B cell (primary cell): ENCODE measurements at regions not wholly inside any gene's neighbourhood (a gene's known extent, or its start where the extent isn't known, plus 50 kb on each side); places are given as distances from the start of the nearest gene placed in this dataset.

Experiments
- ATAC-seq: fragments of 200-7000 bp; cut with Tn5 transposase; one replicate; pipeline ENCODE4 v1.10.0; 2021; ENCODE audit warnings: low read depth, mild to moderate bottlenecking, moderate number of reproducible peaks, moderate library complexity
- CTCF ChIA-PET: fragments of 350-600 bp; sonication (Branson Sonifier 250); formaldehyde crosslinking; loops from one replicate; lab custom pipeline; 2021; ENCODE audit warnings: antibody characterized with exemption, inconsistent platforms; lab: Charles Lee
- POLR2A ChIA-PET: fragments of 350-600 bp; sonication (Branson Sonifier 250); formaldehyde crosslinking; loops from one replicate; lab custom pipeline; 2021; ENCODE audit warnings: antibody characterized with exemption; lab: Charles Lee
- DNase-seq: peaks from one replicate; pipeline ENCODE4 v3.0.0; 2013
- H2AFZ ChIP-seq: 2 replicates; pipeline ENCODE4 v1.6.1; 2012; ENCODE audit warnings: mild to moderate bottlenecking, low read depth, low read length; ENCODE audit not compliant: insufficient read depth, poor library complexity, severe bottlenecking
- H3K27ac ChIP-seq, 2 donors: 1 replicate in 1 of 2; 2 replicates in 1 of 2; pipeline ENCODE4 v1.5.1; 2012 to 2013; ENCODE audit warnings: low read length in 2 of 2, mild to moderate bottlenecking in 2 of 2, moderate library complexity in 1 of 2
- H3K27me3 ChIP-seq, 4 experiments: fragments of 200-600 bp in 1 of 4; sonication (generic) in 1 of 4; replicated peaks in 1 of 4; 1 replicate in 2 of 4; 2 replicates in 2 of 4; pipeline versions ENCODE4 v1.6.1 to v1.7.0; 2013 to 2016; ENCODE audit warnings: low read length in 3 of 4, mild to moderate bottlenecking in 2 of 4, mixed read lengths in 1 of 4, moderate library complexity in 1 of 4; ENCODE audit not compliant: insufficient read depth in 4 of 4, control insufficient read depth in 3 of 4; ENCODE audit errors: control extremely low read depth in 1 of 4
- H3K36me3 ChIP-seq, 2 experiments: replicated peaks in 1 of 2; 1 replicate in 1 of 2; 2 replicates in 1 of 2; pipeline versions ENCODE4 v1.6.1 to v1.7.1; 2013; ENCODE audit warnings: low read length in 1 of 2; ENCODE audit not compliant: insufficient read depth in 2 of 2, control insufficient read depth in 1 of 2; ENCODE audit errors: control extremely low read depth in 1 of 2, extremely low read depth in 1 of 2
- H3K4me1 ChIP-seq, 2 donors: fragments of 200-600 bp in 1 of 2; sonication (generic) in 1 of 2; 1 replicate in 1 of 2; 2 replicates in 1 of 2; pipeline versions ENCODE4 v1.5.1 to v1.6.1; 2013 to 2017; ENCODE audit warnings: low read length in 2 of 2; ENCODE audit not compliant: control insufficient read depth in 2 of 2, insufficient read depth in 2 of 2
- H3K4me2 ChIP-seq: replicated peaks from 2 replicates; pipeline ENCODE3; 2012; ENCODE audit warnings: mild to moderate bottlenecking, low read depth, low read length; ENCODE audit not compliant: poor library complexity, severe bottlenecking
- H3K4me3 ChIP-seq, 5 experiments: fragments of 200-600 bp in 1 of 5; sonication (generic) in 1 of 5; 1 replicate in 3 of 5; 2 replicates in 2 of 5; pipeline versions ENCODE4 v1.5.1 to v1.7.0; 2011 to 2016; ENCODE audit warnings: low read length in 4 of 5, mild to moderate bottlenecking in 4 of 5, low read depth in 2 of 5, control low read depth in 1 of 5, moderate library complexity in 1 of 5; ENCODE audit not compliant: insufficient read depth in 1 of 5; ENCODE audit errors: control extremely low read depth in 1 of 5, extremely low read depth in 1 of 5
- H3K79me2 ChIP-seq: fragments of 200-600 bp; sonication (generic); one replicate; pipeline ENCODE4 v1.6.0; 2016; ENCODE audit warnings: low read length; ENCODE audit not compliant: control insufficient read depth, insufficient read depth
- H3K9ac ChIP-seq: fragments of 200-600 bp; sonication (generic); 2 replicates; pipeline ENCODE4 v1.6.1; 2017; ENCODE audit warnings: mild to moderate bottlenecking, low read length, moderate library complexity
- H3K9me3 ChIP-seq, 3 donors: one replicate each; pipeline versions ENCODE4 v1.6.1 to v1.7.1; 2013; ENCODE audit warnings: low read length in 2 of 3; ENCODE audit not compliant: control insufficient read depth in 2 of 3, insufficient read depth in 1 of 3; ENCODE audit errors: control extremely low read depth in 1 of 3
- H4K20me1 ChIP-seq: 2 replicates; pipeline ENCODE4 v1.6.0; 2012; ENCODE audit warnings: mild to moderate bottlenecking, low read length; ENCODE audit not compliant: insufficient read depth, control insufficient read depth, poor library complexity, severe bottlenecking
- H3K27ac Mint-ChIP-seq: one replicate; pipeline ENCODE4 v1.8.0; 2021; ENCODE audit warnings: mixed read lengths
- H3K27me3 Mint-ChIP-seq: one replicate; pipeline ENCODE4 v1.8.0; 2021; ENCODE audit warnings: mixed read lengths
- H3K4me1 Mint-ChIP-seq: one replicate; pipeline ENCODE4 v1.8.0; 2021; ENCODE audit warnings: mixed read lengths
- H3K4me3 Mint-ChIP-seq: one replicate; pipeline ENCODE4 v1.8.0; 2021; ENCODE audit warnings: mixed read lengths
- H3K9me3 Mint-ChIP-seq: one replicate; pipeline ENCODE4 v1.8.0; 2022; ENCODE audit warnings: mixed read lengths; ENCODE audit not compliant: insufficient read depth
- EZH2 ChIP-seq: IDR thresholded peaks from 2 replicates; pipeline ENCODE4 v1.6.1; 2012; ENCODE audit warnings: borderline replicate concordance, low read depth, mild to moderate bottlenecking, moderate library complexity, low read length; ENCODE audit not compliant: insufficient read depth, poor library complexity, severe bottlenecking
- WGBS: methylation state at CpG from one replicate; pipeline ENCODE4 v1.1.5; 2013; ENCODE audit warnings: missing lambda C conversion rate; ENCODE audit not compliant: insufficient coverage; 5-methylcytosine and 5-hydroxymethylcytosine counted together
- intact Hi-C: fragments of 100-400 bp; cut with micrococcal nuclease; formaldehyde crosslinking; loops from one replicate; pipeline ENCODE4 v1.10.0; 2022
- TF ChIP-seq, protein P1 (sequence below): fragments of 200-600 bp; IDR thresholded peaks from one replicate; pipeline ENCODE4 v1.8.0; 2022; ENCODE audit warnings: antibody characterized with exemption, mild to moderate bottlenecking

DNA sequence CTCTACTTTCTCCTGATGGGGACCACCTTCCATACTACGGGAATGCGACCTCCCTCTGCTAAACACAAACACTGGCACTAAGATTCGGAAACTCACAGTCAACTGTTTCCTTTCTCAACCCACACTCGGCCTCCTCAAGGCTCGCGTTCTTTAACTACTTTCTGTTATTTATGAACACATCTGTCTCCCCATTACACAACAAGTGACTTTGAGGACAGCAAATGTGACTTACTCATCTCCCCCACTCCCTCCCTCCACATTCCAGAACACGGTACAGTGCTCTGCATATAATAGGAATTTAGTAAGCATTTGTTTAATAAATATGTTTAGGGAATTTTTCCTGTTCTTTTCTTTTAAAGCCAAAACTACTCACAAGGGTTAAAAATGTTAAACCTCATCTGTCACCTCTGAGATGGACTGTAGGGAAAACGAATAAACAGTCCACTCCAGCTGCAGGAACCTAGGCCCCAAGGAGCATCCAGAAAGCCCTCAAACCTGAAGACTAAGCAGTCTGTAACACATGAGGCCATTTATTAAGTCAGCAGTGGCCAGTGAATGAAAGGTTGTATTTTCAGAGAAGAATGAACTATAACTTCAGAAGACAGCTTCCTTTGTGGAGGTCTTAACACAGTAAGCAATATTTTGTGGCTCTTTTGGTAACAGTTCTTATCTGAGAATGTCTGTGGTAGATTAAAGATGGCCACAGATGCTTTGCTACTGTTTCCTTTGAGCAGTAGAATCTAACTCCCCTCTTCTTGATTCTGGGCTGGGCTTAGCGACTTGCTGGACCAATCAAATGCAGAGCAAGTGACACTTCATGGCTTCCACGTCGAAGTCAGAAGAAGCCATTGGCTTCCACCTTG, 209.6 kb upstream of the DTNBP1 start:
- Histone ChIP-seq H3K36me3 (no peaks in the 10 kb centered on the region), H3K4me2 (no peak overlapping the region), H3K9ac (no peak overlapping the region), H3K27ac (no peak overlapping the region), H3K4me1 (peaks cover 0 to 3% of the 10 kb centered on the region in 2 donors), H2AFZ (no peak overlapping the region), H3K9me3 (no peaks in the 10 kb centered on the region), H3K27me3 (no peaks in the 10 kb centered on the region), H3K79me2 (no peaks in the 10 kb centered on the region), H4K20me1 (no peaks in the 10 kb centered on the region), H3K4me3 (no peak overlapping the region)
- H3K4me1 Mint-ChIP-seq: peaks cover 13% of the 10 kb centered on the region
- no peak overlapping the region for H3K4me3 Mint-ChIP-seq
- peaks cover 4% of the 10 kb centered on the region for H3K27me3 Mint-ChIP-seq
- DNase-seq: no peak
- ChIA-PET POLR2A (no interaction called here), CTCF (no interaction called here)
- TF ChIP-seq, protein P1, sequence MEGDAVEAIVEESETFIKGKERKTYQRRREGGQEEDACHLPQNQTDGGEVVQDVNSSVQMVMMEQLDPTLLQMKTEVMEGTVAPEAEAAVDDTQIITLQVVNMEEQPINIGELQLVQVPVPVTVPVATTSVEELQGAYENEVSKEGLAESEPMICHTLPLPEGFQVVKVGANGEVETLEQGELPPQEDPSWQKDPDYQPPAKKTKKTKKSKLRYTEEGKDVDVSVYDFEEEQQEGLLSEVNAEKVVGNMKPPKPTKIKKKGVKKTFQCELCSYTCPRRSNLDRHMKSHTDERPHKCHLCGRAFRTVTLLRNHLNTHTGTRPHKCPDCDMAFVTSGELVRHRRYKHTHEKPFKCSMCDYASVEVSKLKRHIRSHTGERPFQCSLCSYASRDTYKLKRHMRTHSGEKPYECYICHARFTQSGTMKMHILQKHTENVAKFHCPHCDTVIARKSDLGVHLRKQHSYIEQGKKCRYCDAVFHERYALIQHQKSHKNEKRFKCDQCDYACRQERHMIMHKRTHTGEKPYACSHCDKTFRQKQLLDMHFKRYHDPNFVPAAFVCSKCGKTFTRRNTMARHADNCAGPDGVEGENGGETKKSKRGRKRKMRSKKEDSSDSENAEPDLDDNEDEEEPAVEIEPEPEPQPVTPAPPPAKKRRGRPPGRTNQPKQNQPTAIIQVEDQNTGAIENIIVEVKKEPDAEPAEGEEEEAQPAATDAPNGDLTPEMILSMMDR: no peak
- TF ChIP-seq EZH2: no peak
- no peak for ATAC-seq
- H3K27ac Mint-ChIP-seq: no peak overlapping the region
- no peaks in the 10 kb centered on the region for H3K9me3 Mint-ChIP-seq
- intact Hi-C loops: loop anchor here (10.0 kb wide), 1 partner anchor 62 kb away; no protein-coding TSS in a partner anchor
- 49% methylated on average over 9 of the region's 11 CpGs for WGBS

DNA sequence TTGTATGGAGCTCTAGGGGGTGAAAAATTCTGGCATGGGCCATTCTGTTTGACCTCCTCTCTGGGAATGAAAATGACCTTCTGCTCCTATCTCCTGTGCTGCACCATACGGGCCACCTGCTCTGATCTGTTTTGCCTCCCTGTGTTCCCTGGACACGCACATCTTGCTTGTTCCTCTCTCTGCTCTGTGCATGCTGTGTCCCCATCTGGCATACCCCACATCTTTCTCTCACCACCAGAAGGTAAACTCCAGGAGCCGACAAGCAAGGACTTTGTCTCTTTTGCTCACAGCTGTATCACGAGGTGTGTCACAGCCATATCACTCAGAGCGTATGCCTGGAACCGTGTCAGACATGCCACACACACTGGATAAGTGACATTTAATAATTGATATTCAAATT, 208.4 kb upstream of the DTNBP1 start:
- Mint-ChIP-seq H3K4me3 (no peak overlapping the region), H3K9me3 (no peaks in the 10 kb centered on the region), H3K4me1 (peaks cover 2% of the 10 kb centered on the region), H3K27me3 (peaks cover 4% of the 10 kb centered on the region), H3K27ac (no peak overlapping the region)
- ChIA-PET CTCF (no interaction called here), POLR2A (no interaction called here)
- H3K4me2 ChIP-seq: no peak overlapping the region
- H3K4me1 ChIP-seq: no peaks in the 10 kb centered on the region
- H4K20me1 ChIP-seq: no peaks in the 10 kb centered on the region
- DNase-seq: no peak
- 92% methylated on average over 5 of the region's 6 CpGs for WGBS
- no peak overlapping the region for H3K9ac ChIP-seq
- H3K4me3 ChIP-seq: no peak overlapping the region
- TF ChIP-seq EZH2: no peak
- TF ChIP-seq, protein P1: no peak
- no peaks in the 10 kb centered on the region for H3K79me2 ChIP-seq
- H2AFZ ChIP-seq: no peak overlapping the region
- no peaks in the 10 kb centered on the region for H3K36me3 ChIP-seq
- no peaks in the 10 kb centered on the region for H3K9me3 ChIP-seq
- no peak for ATAC-seq
- H3K27ac ChIP-seq: no peak overlapping the region
- intact Hi-C loops: loop anchor here (10.0 kb wide), 1 partner anchor 64 kb away; no protein-coding TSS in a partner anchor
- H3K27me3 ChIP-seq: no peaks in the 10 kb centered on the region
